Vagina (tissue), 2 donors: ENCODE measurements at regions not wholly inside any gene's neighbourhood (a gene's known extent, or its start where the extent isn't known, plus 50 kb on each side); places are given as distances from the start of the nearest gene placed in this dataset.

ENCODE experiments used
- DNase-seq, 2 donors: peaks; one replicate each; pipeline ENCODE4 v3.0.0-alpha.2; 2017; ENCODE audit errors: extremely low spot score in 2 of 2
- H3K27ac ChIP-seq: fragments of 200-600 bp; sonication (generic); one replicate; pipeline ENCODE4 v1.5.1; 2019
- H3K27me3 ChIP-seq: fragments of 200-600 bp; sonication (generic); one replicate; pipeline ENCODE4 v1.5.1; 2019
- H3K36me3 ChIP-seq, 2 donors: fragments of 200-600 bp; sonication (generic); one replicate each; pipeline ENCODE4 v1.5.1; 2017 to 2019
- H3K4me1 ChIP-seq: fragments of 200-600 bp; sonication (generic); one replicate; pipeline ENCODE4 v1.5.1; 2019
- H3K4me3 ChIP-seq, 2 donors: fragments of 200-600 bp; sonication (generic); 1 replicate in 1 of 2; 2 replicates in 1 of 2; pipeline ENCODE4 v1.5.1; 2016 to 2019
- H3K9me3 ChIP-seq: fragments of 200-600 bp; sonication (generic); one replicate; pipeline ENCODE4 v1.5.1; 2019
- POLR2A ChIP-seq, 2 donors: fragments of 450-650 bp; IDR thresholded peaks; one replicate each; pipeline ENCODE4 v1.6.1; 2017; ENCODE audit warnings: antibody characterized with exemption in 2 of 2, mild to moderate bottlenecking in 2 of 2, moderate library complexity in 2 of 2
- POLR2AphosphoS5 ChIP-seq, 2 donors: sonication (generic); formaldehyde crosslinking; IDR thresholded peaks; one replicate each; pipeline ENCODE4 v1.9.0; 2017; ENCODE audit warnings: antibody characterized with exemption in 2 of 2, mild to moderate bottlenecking in 2 of 2, low read depth in 1 of 2; ENCODE audit not compliant: insufficient read depth in 1 of 2
- intact Hi-C: fragments of 100-400 bp; cut with DNase I; formaldehyde crosslinking; loops from one replicate; pipeline ENCODE4 v1.15.1; 2023
- TF ChIP-seq, protein P1 (sequence below), 3 experiments: fragments of 450-650 bp in 2 of 3; fragments of 200-600 bp in 1 of 3; sonication (generic) in 1 of 3; IDR thresholded peaks; one replicate each; pipeline ENCODE4 v1.5.1; 2017 to 2019; ENCODE audit warnings: antibody characterized with exemption in 3 of 3, mild to moderate bottlenecking in 2 of 3, moderate library complexity in 2 of 3

GRCh38 chr6:166245148-166245547 lies 63.0 kb downstream of the PRR18 start:
- no peaks in the 10 kb centered on the region for H3K9me3 ChIP-seq
- H3K27ac ChIP-seq = no peak overlapping the region
- no peak for DNase-seq
- intact Hi-C loops = no loop called here
- TF ChIP-seq, protein P1, sequence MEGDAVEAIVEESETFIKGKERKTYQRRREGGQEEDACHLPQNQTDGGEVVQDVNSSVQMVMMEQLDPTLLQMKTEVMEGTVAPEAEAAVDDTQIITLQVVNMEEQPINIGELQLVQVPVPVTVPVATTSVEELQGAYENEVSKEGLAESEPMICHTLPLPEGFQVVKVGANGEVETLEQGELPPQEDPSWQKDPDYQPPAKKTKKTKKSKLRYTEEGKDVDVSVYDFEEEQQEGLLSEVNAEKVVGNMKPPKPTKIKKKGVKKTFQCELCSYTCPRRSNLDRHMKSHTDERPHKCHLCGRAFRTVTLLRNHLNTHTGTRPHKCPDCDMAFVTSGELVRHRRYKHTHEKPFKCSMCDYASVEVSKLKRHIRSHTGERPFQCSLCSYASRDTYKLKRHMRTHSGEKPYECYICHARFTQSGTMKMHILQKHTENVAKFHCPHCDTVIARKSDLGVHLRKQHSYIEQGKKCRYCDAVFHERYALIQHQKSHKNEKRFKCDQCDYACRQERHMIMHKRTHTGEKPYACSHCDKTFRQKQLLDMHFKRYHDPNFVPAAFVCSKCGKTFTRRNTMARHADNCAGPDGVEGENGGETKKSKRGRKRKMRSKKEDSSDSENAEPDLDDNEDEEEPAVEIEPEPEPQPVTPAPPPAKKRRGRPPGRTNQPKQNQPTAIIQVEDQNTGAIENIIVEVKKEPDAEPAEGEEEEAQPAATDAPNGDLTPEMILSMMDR (IDR thresholded peaks at IDR 0.05) = no peak
- TF ChIP-seq POLR2AphosphoS5 (IDR thresholded peaks at IDR 0.05; ENCODE audit: insufficient read depth in 1 of 2, low read depth in 1 of 2) = no peak
- no peak for TF ChIP-seq POLR2A (IDR thresholded peaks at IDR 0.05)
- no peak overlapping the region for H3K4me3 ChIP-seq
- no peaks in the 10 kb centered on the region for H3K27me3 ChIP-seq
- H3K36me3 ChIP-seq = no peaks in the 10 kb centered on the region
- no peaks in the 10 kb centered on the region for H3K4me1 ChIP-seq

GRCh38 chr6:166244353-166245045 lies 63.7 kb downstream of the PRR18 start:
- H3K9me3 ChIP-seq = no peaks in the 10 kb centered on the region
- intact Hi-C loops = no loop called here
- H3K4me3 ChIP-seq = no peak overlapping the region
- no peaks in the 10 kb centered on the region for H3K4me1 ChIP-seq
- no peak for DNase-seq
- H3K27me3 ChIP-seq = no peaks in the 10 kb centered on the region
- H3K36me3 ChIP-seq = no peaks in the 10 kb centered on the region
- TF ChIP-seq POLR2AphosphoS5 (IDR thresholded peaks at IDR 0.05; ENCODE audit: insufficient read depth in 1 of 2, low read depth in 1 of 2) (no peak), POLR2A (IDR thresholded peaks at IDR 0.05) (no peak)
- TF ChIP-seq, protein P1 (IDR thresholded peaks at IDR 0.05) = no peak
- no peak overlapping the region for H3K27ac ChIP-seq

- TF ChIP-seq POLR2AphosphoS5 (IDR thresholded peaks at IDR 0.05; ENCODE audit: insufficient read depth in 1 of 2, low read depth in 1 of 2) (no peak), POLR2A (IDR thresholded peaks at IDR 0.05) (no peak)
- TF ChIP-seq, protein P1 (IDR thresholded peaks at IDR 0.05) = no peak
- no peak overlapping the region for H3K27ac ChIP-seq
- H3K4me3 ChIP-seq = no peak overlapping the region
- no peaks in the 10 kb centered on the region for H3K36me3 ChIP-seq
- no peak for DNase-seq
- intact Hi-C loops = no loop called here
- H3K9me3 ChIP-seq = no peaks in the 10 kb centered on the region
- no peaks in the 10 kb centered on the region for H3K4me1 ChIP-seq
- no peaks in the 10 kb centered on the region for H3K27me3 ChIP-seq
These were observed 65.3 kb downstream of the PRR18 start for GRCh38 chr6:166242888-166243287.

- no peaks in the 10 kb centered on the region for H3K9me3 ChIP-seq
These were observed 66.2 kb downstream of the PRR18 start for GRCh38 chr6:166241974-166242373.

DNA sequence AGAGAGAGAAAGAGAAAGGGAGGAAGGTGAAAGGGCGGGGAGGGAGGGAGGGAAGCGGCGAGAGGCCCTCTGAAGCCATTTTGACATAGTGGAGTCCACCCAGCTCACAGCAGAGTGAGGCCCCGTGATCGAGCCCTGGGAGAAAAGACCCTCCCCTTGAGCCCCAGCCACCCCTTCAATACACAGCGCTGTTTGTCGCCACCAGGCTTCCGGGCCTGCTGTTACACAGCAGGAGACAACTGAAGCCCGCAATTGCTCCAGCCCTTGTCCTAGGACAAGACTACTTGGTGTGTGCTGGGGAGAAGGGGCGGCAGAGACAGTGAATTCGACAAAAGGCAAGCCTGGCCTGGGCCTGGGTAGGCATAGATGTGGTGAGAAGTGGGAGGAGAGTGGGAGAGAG lies 67.3 kb downstream of the PRR18 start:
- Histone ChIP-seq H3K4me3 (no peak overlapping the region), H3K36me3 (no peaks in the 10 kb centered on the region), H3K27me3 (no peaks in the 10 kb centered on the region), H3K27ac (no peak overlapping the region), H3K9me3 (no peaks in the 10 kb centered on the region), H3K4me1 (no peaks in the 10 kb centered on the region)
- no peak for DNase-seq
- TF ChIP-seq, protein P1 (IDR thresholded peaks at IDR 0.05) = no peak
- no peak for TF ChIP-seq POLR2AphosphoS5 (IDR thresholded peaks at IDR 0.05; ENCODE audit: insufficient read depth in 1 of 2, low read depth in 1 of 2)
- no peak for TF ChIP-seq POLR2A (IDR thresholded peaks at IDR 0.05)
- intact Hi-C loops = no loop called here

More at GRCh38 chr6:166241974-166242373, 66.2 kb downstream of the PRR18 start:
- H3K36me3 ChIP-seq = no peaks in the 10 kb centered on the region
- H3K4me1 ChIP-seq = no peaks in the 10 kb centered on the region
- DNase-seq = no peak
- no peak overlapping the region for H3K27ac ChIP-seq
- TF ChIP-seq POLR2AphosphoS5 (IDR thresholded peaks at IDR 0.05; ENCODE audit: insufficient read depth in 1 of 2, low read depth in 1 of 2) (no peak), POLR2A (IDR thresholded peaks at IDR 0.05) (no peak)
- TF ChIP-seq, protein P1 (IDR thresholded peaks at IDR 0.05) = no peak
- intact Hi-C loops = no loop called here
- H3K27me3 ChIP-seq = no peaks in the 10 kb centered on the region
- H3K4me3 ChIP-seq = no peak overlapping the region
